ENCODE measurements at regions not wholly inside any gene's neighbourhood (a gene's known extent, or its start where the extent isn't known, plus 50 kb on each side); places are given as distances from the start of the nearest gene placed in this dataset.

- TF ChIP-seq CTCF (conservative IDR thresholded peaks at IDR 0.05; ENCODE audit: low read depth, low read length): no peak
- TF ChIP-seq EZH2 (IDR thresholded peaks at IDR 0.05; ENCODE audit: borderline replicate concordance, low read depth, low read length, poor library complexity, severe bottlenecking): no peak
Observed at GRCh38 chr15:95840004-95840403, 490.5 kb upstream of the NR2F2 start.
